GM13976 (cell line): ENCODE measurements at regions not wholly inside any gene's neighbourhood (a gene's known extent, or its start where the extent isn't known, plus 50 kb on each side); places are given as distances from the start of the nearest gene placed in this dataset.

Experiments
- DNase-seq: peaks from one replicate; pipeline ENCODE4 v3.0.0; 2012; ENCODE audit warnings: low spot score
- in situ Hi-C: fragments of 300-500 bp; cut with MboI; formaldehyde crosslinking; loops from one replicate; pipeline ENCODE4 v1.12.0; 2022; ENCODE audit warnings: low sequenced_read_pairs, mixed read lengths, inconsistent platforms; ENCODE audit not compliant: unreplicated experiment
- TF ChIP-seq, protein P1 (sequence below): IDR thresholded peaks from 2 replicates; pipeline ENCODE4 v1.5.1; 2012; ENCODE audit warnings: borderline replicate concordance, mild to moderate bottlenecking; ENCODE audit not compliant: insufficient read depth; ENCODE audit errors: extremely low read depth, missing control alignments, control extremely low read depth

DNA sequence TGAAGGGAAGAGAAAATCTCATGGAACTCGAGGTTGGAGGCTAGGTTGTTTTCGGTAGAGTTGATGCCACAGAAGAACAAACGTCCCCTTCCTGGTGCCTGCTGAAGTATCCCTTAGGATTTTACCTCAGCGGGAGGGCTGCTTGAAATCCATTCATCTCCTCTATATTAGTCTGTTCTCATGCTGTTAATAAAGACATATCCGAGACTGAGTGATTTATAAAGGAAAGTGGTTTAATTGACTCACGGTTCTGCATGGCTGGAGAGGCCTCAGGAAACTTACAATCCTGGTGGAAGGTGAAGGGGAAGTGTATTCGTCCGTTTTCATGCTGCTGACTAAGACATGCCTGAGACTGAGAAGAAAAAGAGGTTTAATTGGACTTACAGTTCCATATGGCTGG is 413.5 kb downstream of the NPHP4 start:
- in situ Hi-C loops = no loop called here
- TF ChIP-seq, protein P1, sequence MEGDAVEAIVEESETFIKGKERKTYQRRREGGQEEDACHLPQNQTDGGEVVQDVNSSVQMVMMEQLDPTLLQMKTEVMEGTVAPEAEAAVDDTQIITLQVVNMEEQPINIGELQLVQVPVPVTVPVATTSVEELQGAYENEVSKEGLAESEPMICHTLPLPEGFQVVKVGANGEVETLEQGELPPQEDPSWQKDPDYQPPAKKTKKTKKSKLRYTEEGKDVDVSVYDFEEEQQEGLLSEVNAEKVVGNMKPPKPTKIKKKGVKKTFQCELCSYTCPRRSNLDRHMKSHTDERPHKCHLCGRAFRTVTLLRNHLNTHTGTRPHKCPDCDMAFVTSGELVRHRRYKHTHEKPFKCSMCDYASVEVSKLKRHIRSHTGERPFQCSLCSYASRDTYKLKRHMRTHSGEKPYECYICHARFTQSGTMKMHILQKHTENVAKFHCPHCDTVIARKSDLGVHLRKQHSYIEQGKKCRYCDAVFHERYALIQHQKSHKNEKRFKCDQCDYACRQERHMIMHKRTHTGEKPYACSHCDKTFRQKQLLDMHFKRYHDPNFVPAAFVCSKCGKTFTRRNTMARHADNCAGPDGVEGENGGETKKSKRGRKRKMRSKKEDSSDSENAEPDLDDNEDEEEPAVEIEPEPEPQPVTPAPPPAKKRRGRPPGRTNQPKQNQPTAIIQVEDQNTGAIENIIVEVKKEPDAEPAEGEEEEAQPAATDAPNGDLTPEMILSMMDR = no peak
- DNase-seq = no peak

DNA sequence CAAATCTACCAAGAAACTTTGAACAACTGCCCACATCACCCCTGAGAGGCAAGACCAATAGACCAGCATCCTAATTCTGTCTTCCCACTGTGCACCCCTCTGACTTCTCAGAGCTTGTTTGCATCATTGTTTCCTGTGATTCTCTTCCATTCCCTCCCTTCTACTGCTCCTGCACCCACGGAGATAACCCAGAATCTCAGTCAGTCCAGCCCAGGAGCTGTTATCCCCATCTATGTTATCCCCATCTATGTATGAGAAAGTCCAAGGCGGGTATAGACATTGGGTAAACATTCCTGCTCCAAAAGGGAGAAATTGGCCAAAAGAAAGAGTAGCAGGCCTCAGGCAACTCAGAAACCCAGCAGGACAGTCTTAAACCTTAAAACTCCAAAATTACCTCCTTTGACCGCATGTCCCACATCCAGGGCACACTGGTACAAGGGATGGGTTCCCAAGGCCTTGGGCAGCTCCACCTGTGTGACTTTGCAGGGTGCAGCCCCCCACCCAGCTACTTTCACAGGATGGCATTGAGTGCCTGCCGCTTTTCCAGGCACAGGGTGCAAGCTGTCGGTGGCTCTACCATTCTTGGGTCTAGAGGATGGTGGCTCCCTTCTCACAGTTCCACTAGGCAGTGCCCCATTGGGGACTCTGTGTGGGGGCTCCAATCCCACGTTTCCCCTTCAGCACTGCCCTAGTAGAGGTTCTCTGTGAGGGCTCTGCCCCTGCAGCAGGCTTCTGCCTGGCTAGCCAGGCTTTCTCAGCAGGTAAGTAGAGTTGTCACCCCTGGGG is 414.8 kb downstream of the NPHP4 start:
- DNase-seq = no peak
- in situ Hi-C loops = no loop called here
- TF ChIP-seq, protein P1 = no peak

DNA sequence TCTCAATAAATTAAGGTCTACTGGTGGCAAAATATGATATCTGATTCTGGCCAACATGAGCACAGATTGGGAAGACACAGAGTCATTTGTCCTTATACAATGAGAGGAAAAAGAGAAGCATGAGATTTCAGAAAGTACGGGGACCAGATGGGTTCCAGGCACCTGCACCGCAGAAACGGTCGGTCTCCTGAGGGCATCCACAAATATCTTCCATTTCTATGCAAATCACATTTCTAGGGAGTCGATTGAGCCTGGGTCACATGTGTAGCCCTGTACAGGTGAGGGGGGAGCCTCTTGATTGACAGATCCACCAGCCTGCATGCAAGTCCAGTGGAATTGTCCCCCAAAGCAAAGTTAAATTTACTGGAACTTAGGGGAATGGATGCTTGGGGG is 415.6 kb downstream of the NPHP4 start:
- TF ChIP-seq, protein P1 = no peak
- DNase-seq = no peak
- in situ Hi-C loops = no loop called here

DNA sequence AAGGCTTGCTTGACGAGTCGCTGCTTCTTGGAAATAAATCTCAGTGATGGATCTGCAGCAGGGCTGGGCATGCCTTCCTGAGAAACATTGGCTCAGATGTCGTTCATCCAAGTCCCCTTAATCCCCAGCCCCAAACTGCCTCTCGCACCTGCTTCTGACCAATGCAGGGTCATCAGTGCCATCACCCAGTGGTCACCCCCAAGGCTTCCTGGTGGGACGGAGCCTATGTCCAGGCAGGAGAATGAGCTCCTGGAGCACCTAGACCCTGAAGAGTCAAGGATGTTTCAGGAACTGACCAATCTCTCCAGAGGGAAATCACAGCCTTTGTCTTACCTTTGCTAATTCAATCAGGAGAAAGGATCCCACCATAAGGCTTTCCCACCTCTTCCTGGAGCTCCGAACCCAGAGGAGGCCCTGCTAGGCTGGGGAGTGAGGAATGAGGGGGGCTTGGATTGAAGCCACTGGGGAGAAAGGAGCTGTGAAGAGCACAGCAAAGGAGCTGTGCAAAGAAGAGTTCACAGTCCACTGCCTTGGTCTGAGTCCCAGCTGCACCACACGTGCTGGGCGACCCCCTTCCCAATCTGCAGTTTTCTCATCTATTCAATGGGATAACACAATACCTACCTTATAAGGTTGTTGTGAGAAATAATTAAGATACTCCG is 416.1 kb downstream of the NPHP4 start:
- DNase-seq = no peak
- TF ChIP-seq, protein P1 = no peak
- in situ Hi-C loops = no loop called here

DNA sequence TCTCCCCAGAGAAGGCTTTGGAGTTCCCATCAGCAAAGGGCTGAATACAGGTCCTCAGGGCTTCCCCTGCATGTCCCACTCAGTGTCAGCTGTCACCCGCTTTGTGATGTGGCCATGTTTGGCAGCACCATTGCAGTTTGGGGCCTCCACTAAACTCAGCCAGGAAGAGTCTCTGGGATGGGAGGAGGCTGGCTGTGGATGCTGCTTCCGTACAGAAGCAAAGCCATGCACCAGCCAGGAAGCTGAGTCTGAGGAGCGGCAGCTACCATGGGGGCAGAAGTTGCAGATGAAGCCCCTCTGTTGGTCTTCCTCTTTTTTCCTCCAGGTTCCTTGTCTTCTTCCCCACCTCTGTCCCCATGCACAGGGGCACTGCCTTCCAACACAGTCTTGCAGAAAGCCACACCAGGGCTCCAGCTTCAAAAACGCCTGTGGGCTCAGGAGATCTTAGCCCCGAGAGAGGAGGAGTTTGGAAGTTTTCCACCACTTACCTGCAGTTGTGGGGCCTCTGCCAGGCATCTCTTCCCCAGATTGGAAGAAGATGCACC is 416.8 kb downstream of the NPHP4 start:
- in situ Hi-C loops = no loop called here
- TF ChIP-seq, protein P1 = no peak
- DNase-seq = no peak

DNA sequence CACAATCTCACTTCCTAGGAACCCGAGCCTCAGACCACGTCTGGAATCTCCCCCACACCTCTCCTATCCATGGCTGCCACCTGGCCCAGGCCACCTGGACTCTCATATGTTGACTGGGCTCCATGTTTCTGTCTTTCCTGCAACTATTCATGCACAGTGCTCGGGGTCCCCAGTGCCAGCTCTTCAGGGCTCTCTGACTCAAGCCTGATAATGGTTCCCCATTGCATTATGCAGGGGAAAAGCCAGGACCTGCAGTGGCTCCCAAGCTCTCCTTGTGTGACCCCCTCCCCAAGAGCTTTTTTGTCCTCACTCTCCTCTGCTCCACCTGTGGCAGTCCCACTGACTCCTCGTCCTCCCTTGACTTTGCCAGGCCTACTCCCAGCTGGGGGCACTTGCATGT is 417.6 kb downstream of the NPHP4 start:
- in situ Hi-C loops = no loop called here

More for the DNA sequence above, 417.6 kb downstream of the NPHP4 start:
- TF ChIP-seq, protein P1 = no peak
- no peak for DNase-seq
